ENCODE measurements at regions not wholly inside any gene's neighbourhood (a gene's known extent, or its start where the extent isn't known, plus 50 kb on each side); places are given as distances from the start of the nearest gene placed in this dataset.

GRCh38 chr7:130881091-130881798 lies 147.2 kb upstream of the KLF14 start:
- TF ChIP-seq, protein P1, sequence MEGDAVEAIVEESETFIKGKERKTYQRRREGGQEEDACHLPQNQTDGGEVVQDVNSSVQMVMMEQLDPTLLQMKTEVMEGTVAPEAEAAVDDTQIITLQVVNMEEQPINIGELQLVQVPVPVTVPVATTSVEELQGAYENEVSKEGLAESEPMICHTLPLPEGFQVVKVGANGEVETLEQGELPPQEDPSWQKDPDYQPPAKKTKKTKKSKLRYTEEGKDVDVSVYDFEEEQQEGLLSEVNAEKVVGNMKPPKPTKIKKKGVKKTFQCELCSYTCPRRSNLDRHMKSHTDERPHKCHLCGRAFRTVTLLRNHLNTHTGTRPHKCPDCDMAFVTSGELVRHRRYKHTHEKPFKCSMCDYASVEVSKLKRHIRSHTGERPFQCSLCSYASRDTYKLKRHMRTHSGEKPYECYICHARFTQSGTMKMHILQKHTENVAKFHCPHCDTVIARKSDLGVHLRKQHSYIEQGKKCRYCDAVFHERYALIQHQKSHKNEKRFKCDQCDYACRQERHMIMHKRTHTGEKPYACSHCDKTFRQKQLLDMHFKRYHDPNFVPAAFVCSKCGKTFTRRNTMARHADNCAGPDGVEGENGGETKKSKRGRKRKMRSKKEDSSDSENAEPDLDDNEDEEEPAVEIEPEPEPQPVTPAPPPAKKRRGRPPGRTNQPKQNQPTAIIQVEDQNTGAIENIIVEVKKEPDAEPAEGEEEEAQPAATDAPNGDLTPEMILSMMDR (IDR thresholded peaks at IDR 0.05), result no peak
- Histone ChIP-seq H3K4me3 (no peak overlapping the region), H3K27ac (peak overlapping the region in 1 of 2 donors; percentile 44), H3K9me3 (no peaks in the 10 kb centered on the region), H3K36me3 (peaks cover 47% of the 10 kb centered on the region), H3K4me1 (ENCODE audit: control insufficient read depth in 1 of 2, low read depth in 2 of 2) (peaks cover 9 to 32% of the 10 kb centered on the region in 2 donors), H3K27me3 (replicated peaks; ENCODE audit: insufficient read depth) (no peaks in the 10 kb centered on the region)
- ATAC-seq (ENCODE audit: insufficient number of reproducible peaks, low FRiP score, low read depth), result no peak
- DNase-seq (ENCODE audit: low spot score), result no peak

DNA sequence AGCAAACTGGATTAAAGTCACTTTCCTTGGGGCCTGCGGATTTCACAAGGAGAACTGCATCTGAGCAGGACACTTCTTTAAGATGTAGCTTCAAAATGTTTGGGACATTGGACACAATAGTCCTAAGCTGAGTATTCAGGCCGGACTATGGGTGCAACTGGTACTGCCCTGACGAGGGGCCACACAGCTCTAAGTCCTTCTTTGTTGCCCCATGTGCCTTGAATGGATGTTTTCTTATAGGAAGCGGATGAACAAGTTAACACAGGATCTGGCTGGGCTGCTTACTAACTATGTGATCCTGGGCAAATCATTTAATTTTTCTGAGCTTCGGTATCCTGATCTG lies 147.8 kb upstream of the KLF14 start:
- no peaks in the 10 kb centered on the region for H3K9me3 ChIP-seq
- H3K27me3 ChIP-seq (replicated peaks; ENCODE audit: insufficient read depth), result no peaks in the 10 kb centered on the region
- no peak overlapping the region for H3K4me3 ChIP-seq
- TF ChIP-seq, protein P1 (IDR thresholded peaks at IDR 0.05), result no peak
- H3K4me1 ChIP-seq (ENCODE audit: control insufficient read depth in 1 of 2, low read depth in 2 of 2), result peaks cover 13 to 37% of the 10 kb centered on the region in 2 donors
- H3K27ac ChIP-seq, result peak overlapping the region in 1 of 2 donors; percentile 44
- ATAC-seq (ENCODE audit: insufficient number of reproducible peaks, low FRiP score, low read depth), result no peak
- DNase-seq (ENCODE audit: low spot score), result no peak
- peaks cover 47% of the 10 kb centered on the region for H3K36me3 ChIP-seq

GRCh38 chr7:130882396-130882795 lies 148.4 kb upstream of the KLF14 start:
- no peak for ATAC-seq (ENCODE audit: insufficient number of reproducible peaks, low FRiP score, low read depth)
- Histone ChIP-seq H3K4me3 (no peak overlapping the region), H3K27me3 (replicated peaks; ENCODE audit: insufficient read depth) (no peaks in the 10 kb centered on the region), H3K27ac (no peak overlapping the region), H3K36me3 (peaks cover 42% of the 10 kb centered on the region), H3K9me3 (no peaks in the 10 kb centered on the region), H3K4me1 (ENCODE audit: control insufficient read depth in 1 of 2, low read depth in 2 of 2) (peaks cover 16 to 43% of the 10 kb centered on the region in 2 donors)
- TF ChIP-seq, protein P1 (IDR thresholded peaks at IDR 0.05), result no peak
- DNase-seq (ENCODE audit: low spot score), result no peak

DNA sequence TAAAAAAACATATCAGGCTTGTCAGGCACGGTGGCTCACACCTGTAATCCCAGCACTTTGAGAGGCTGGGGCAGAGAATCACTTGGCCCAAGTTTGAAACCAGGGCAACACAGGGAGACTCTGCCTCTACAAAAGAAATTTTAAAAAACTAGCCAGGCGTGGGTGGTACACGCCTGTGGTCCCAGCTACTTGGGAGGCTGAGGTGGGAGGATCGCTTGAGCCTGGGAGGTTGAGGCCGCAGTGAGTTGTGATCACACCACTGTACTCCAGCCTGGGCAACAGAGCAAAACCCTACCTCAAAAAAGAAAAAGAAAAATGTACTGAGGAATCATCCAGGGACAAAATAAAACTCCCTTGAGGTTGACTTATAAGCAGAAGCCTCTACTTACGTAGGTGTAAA lies 149.9 kb upstream of the KLF14 start:
- ATAC-seq (ENCODE audit: insufficient number of reproducible peaks, low FRiP score, low read depth), result no peak
- peaks cover 32 to 58% of the 10 kb centered on the region in 2 donors for H3K4me1 ChIP-seq (ENCODE audit: control insufficient read depth in 1 of 2, low read depth in 2 of 2)

More for the DNA sequence above, 149.9 kb upstream of the KLF14 start:
- Histone ChIP-seq H3K9me3 (no peaks in the 10 kb centered on the region), H3K4me3 (no peak overlapping the region), H3K27ac (no peak overlapping the region), H3K27me3 (replicated peaks; ENCODE audit: insufficient read depth) (no peaks in the 10 kb centered on the region), H3K36me3 (peaks cover 32% of the 10 kb centered on the region)
- TF ChIP-seq, protein P1 (IDR thresholded peaks at IDR 0.05), result no peak
- DNase-seq (ENCODE audit: low spot score), result no peak

Data from thoracic aorta (tissue), 2 donors.